ENCODE measurements at regions not wholly inside any gene's neighbourhood (a gene's known extent, or its start where the extent isn't known, plus 50 kb on each side); places are given as distances from the start of the nearest gene placed in this dataset.
"Not testable (repeated sequence)": the region's sequence is repeated elsewhere in the genome, so short reads cannot be mapped to it uniquely, and the experiment has no call there.

DNA sequence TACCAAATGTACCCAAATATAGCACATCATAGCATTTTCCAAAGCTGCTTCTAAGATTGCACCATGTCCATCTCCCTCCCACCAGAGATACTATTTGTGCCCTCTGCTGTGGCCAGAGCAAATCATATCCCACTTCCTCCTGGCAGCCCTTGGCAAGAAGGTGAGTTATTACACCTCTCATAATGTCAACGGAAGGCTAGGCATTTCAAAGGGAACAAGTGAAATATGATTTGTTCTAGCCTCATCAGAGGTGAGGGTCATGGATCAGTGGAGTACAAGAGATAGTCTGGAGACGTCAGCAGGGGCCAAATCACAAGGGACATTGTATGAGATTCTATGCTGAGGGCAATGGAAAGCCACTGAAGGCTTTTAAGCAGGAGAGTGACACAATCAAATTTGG, 90.2 kb upstream of the BCAR3 start:
- no peak for DNase-seq

DNA sequence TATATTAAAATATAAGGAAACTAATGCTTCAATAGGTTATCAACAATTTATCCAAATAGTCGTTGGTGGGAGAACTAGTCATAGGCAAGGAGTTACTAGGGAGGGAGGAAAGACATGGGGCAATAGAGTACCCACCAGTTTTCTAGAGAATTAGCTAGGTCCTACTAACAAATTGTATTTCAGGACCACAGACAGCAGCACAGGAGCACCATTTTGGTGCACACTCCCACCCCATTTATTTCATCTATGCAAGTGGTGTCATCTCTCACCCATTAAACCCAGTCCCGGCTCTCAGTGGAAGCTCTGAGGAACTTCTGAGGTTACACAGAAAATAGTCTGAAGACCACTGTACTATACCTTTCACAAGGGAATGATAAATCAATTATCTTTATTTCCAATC, 89.0 kb upstream of the BCAR3 start:
- DNase-seq = no peak

DNA sequence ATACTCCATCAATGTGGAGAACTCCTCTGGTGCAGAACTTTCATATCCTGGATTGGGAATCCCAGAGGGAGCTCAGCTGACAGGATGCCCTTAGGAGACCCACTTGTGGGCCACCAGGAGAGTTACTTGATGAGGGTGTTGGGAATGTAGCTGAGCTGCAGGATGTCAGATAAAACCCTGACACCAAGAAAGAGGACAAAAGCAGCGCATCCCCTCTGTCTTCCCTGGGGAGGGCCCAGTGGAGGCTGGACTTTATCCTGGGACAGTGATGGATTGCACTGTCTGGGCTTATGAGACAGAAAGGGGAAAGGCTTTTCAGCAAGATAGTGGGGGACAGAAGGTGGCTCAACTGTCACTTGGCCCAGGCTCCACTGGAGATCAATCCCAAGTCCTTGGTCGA, 88.1 kb upstream of the BCAR3 start:
- DNase-seq = peak; percentile 23

DNA sequence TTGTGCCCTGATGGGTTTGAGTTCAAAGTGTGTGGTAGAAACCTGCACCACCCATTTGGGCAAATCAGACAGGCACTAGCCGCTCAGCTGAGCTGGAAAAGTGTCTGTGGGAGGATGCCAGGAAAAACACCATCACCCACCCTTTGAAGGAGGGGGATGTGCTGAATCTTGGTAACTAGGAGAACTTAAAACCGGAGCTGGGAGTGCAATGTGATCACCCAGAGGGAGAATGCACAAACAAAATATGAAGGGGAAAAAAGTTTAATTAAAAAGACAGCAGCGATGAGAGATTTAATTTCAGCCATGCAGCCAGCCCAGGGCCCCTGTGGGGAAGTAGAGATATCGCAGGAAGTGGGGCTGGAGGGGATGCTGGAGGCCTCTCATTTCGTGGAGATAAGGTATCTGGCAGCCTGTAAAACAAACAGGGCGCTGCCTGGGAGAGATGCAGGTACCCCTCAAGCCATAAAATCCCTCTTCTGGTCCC, 86.8 kb upstream of the BCAR3 start:
- no peak for DNase-seq

DNA sequence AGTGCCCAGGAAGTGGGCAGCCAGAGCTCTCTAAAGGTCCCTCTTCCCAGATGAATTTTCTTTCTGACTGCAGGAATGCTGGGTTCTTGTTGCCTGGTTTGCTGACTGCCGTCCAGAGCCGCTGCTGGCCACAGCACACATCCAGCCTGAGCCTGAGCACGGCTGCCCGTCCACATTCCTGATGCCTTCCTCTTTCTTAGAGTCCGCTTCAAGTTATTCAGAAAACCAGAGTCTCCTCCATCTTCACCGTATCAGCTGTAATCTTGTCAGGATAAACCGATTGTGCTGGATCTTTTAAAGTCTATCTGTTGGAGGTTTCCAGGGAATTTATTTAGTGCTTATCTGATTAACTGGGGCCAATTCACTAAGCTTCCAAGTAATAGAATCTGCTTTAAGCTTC, 84.8 kb upstream of the BCAR3 start:
- peak; percentile 96 for DNase-seq

DNA sequence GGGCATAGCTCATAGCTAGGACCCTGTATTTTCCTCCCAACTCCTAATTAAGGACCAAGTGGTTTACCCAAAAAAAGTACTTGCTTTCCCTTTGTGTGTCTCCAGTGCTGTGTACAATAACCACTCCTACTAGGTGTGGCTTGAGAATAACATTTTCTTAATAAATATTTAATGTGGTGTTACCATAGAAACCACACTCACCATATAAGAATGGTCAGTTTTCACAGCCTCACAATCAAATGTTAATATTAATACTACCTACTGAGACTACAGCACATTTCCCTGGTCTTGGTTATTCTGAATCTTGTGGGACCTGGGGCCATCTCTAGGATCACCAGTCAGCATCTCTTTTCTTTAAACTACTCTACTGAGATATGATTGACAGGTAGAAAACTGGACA, 83.5 kb upstream of the BCAR3 start:
- DNase-seq = no peak

DNA sequence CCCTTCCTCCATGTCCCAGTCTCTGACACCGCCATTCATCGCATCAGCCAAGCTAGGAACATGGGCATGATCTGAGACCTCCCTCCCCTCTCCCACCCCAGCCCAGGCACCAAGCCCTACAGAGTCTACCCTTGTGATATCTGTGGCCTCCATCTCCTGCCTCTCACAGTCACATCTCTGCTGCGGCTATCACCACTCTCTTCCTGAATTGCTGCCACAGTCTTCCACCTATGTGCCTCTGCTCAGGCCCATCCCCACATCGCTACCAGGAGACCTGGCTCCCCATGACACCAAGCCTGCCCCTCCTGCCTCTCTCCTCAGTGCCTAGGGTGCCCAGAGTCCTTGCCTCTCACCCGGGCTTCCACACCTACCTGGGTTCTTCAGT, 82.7 kb upstream of the BCAR3 start:
- DNase-seq = no peak

DNA sequence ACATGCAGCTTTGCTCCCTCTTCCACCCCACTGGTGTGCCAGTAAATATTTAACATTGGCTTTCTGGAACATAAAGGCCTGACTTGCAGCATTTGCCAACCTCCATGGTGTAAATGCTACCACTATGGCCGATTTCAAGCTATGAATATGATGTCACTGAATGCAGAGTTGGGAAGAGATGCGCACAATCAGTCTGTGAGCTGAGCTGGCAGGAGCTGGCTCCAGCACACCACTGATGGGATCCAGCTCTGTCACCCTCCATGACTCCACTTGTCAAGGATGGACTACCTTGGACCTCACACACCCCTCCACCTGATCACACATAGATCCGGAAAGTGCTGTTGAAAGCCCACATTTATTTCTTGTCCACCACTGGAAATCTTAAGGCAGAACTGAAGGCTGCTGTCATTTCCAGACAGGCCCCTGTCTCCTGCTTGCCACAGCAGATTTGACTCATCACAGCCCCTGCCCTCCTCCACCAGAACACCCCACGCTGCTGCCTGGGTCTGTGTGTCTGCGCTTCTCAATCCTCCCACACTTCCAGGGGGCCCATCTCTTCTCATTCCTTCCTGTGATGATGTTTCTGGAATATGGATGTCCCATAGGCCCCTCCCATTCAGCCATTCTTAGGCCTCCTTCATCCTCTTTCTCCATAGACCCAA, 82.2 kb upstream of the BCAR3 start:
- DNase-seq = no peak

DNA sequence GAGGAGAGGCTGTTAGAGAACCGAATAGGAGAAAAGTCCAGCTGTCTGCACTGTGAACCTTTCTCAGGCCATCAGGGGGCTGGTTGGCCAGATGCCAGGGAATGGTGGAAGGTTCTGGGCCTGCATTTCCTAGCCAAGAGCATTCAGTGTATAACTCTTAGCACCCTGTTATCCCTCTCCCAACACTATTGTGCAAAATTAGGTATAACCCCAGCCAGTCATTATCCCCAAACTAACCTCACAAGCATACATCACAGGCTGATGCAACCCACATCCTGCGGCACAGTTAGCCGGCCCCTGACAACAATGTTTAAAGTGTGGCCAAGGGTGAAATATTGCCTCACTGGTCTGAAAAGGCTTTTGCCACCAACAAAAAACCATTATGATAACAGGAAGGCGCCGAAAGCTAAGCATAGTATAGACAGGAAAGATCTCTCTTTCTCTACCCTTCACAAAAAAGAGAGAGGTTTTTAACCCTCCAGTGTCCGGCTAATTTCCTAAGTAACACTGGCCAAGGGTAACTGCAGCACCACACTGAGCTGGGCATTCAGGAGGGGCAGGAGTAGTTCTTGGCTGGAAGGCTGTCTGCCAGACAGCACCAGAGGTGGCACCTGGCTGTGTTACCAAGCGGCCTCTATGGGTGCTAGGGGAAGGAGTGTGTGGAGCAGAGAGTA, 77.3 kb upstream of the BCAR3 start:
- DNase-seq = no peak

DNA sequence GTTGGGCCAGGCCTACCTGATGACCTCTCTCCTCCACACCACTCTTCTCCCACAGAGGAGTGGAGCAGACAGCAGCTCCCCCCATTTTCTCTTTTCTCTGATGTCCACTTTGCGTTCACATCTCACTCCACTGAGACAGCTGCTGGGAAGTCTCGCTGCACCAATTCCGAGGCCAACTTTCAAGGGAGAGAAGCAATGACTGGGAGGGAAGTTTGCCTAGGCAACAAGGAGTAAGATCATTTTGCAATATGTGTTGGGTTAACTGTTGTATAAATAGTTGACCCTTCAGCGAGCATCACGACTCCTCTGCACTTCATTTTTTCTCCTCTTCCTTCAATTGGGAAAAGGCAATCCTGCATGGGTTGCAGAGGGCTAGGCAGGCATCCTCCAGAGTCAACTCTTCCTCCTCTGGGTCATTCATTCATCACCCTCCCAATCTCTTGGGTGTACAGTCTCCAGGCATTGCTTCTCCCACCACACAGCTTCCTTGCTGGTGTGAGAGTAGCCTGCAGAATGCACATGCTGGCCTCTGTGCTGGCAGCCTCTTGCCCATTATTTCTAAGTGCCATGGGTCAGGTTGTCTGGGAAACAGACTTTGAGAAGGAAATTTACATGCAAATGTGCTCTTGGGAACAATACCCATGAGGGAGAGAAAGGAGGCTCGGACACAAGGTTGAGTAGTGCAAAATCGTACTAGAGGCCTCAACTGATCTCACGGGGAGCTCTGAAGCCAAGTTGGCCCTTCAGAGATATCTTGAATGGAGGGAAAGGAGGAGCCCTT, 75.8 kb upstream of the BCAR3 start:
- no peak for DNase-seq

DNA sequence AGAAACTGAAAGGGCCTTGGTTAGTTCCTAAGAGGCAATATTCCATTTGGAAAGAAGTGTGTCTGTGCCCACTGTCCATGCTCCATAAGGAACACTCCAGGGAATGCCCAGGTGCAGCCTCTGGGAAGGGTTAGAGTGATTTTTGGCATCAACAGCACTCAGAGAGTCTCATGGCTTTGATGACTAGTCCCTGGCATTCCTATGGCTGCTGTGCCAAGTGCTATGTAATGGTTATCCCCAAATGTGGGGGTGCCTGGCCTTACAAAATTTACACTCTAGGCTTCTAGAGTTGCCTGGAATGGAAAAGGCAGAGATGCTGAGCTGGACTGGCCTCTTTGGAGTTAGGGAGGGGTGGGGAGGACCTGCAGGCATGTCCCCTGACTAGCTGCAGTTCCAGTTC, 75.0 kb upstream of the BCAR3 start:
- DNase-seq = no peak

DNA sequence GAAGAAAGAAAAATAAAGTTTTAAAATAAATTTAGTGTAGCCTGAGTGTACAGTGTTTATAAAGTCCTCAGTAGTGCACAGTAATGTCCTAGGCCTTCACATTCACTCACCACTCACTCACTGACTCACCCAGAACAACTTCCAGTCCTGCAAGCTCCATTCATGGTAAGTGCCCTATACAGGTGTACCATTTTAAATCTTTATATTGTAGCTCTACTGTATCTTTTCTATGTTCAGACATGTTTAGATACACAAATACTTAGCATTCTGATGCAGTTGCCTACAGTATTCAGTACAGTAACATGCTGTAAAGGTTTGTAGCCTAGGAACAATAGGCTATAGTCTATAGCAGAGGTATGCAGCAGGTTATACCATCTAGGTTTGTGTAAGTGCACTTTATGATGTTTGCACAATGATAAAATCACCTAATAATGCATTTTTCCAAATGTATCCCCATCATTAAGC, 73.6 kb upstream of the BCAR3 start:
- DNase-seq = not testable (repeated sequence)

DNA sequence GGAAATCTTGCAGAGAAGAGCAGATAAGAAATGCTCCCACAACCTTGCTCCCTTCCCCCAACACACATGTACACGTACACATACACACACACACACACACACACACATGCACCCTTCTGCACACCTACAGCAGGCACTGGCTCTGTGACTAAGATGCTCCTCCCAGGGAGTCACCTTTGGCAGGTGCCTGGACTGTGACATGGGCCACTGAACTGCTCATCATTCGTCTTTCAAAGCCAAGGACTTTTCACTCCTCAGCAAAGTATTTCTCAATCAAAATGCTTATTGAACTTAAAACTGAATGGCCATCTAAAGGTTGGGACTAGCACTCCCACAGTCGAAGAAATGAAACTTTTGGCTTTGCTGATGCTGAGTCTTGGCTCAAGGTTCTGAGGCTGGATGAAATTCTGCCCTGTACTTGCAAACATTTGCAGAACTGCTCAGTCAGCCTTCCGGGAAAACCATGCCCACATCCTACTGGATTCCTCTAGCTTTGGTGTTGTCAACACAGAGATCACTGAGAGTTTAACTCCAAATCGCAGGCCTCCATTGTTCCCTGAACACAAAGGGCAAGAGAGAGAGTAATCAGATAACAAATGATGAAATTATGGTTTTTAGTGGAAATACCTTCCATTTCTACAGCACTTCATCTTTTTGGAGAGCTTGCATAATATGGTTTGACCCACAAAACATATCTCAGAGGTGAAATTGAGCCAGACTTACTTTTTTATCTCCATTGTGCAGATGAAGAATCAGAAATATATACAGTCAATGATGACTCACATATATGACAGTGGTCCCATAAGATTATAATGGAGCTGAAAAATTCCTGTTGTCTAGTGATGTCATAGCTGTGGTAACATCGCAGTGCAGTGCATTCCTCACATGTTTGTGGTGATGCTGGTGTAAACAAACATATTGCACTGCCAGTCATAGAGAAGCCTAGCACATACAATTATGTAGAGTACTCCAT, 72.4 kb upstream of the BCAR3 start:
- no peak for DNase-seq

DNA sequence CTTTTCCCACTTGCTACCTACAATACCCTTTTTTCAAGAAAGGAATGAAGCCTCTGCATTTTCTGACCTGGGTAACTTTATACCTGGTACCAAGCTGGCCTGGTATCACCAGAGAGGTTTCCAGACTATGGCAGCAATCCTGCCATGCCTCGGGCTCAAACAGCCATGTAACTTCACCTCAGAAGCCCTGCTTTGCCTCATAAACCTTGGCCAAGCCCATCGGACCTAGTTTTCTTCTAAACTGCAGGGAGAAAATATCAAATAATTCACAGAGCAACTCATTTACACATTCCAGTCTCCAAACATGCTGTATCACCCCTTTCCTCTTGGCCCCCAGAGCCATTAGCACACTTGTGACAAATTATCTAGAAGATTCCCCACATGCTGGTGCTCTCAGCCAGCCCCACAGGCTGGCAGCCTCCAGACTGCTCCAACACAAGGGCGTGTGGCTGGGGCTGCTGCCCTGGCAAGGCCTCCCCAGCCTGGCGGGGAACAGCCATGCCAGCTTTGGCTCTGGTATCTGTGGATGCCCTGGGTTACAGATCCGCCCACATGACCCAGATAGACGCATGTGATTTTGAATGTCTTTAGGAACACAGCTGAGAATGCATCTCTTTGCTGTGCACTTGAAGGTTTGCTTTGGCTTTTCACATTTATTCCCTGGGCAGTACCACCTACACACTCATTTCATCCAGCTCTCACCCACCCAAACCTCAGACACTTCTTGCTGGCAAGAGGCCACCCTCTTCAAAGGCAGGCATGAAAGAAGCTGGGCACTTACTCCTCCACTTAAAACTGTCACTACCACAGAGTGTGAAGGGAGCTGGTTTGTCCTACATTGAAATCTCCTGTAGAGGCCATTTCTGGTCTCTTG, 70.0 kb upstream of the BCAR3 start:
- no peak for DNase-seq

DNA sequence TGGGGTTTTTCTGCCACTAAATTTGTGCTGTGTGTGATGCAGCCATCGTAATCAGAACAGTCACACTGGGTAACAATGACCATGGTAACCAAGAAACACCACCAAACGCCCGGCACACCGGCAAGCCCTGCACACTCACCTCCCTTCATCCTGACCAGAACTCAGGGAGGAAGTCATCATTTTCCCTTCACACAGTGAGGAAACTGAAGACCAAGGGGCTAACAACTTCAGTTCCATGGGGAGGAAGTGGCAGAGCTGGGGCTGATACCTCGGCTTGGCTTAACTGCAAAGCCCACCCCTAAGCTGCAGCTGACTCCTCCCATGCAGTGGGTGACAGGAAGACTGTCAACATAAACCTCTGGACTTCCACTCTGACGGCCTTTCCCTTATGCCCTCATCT, 69.3 kb upstream of the BCAR3 start:
- peak; percentile 35 for DNase-seq

DNA sequence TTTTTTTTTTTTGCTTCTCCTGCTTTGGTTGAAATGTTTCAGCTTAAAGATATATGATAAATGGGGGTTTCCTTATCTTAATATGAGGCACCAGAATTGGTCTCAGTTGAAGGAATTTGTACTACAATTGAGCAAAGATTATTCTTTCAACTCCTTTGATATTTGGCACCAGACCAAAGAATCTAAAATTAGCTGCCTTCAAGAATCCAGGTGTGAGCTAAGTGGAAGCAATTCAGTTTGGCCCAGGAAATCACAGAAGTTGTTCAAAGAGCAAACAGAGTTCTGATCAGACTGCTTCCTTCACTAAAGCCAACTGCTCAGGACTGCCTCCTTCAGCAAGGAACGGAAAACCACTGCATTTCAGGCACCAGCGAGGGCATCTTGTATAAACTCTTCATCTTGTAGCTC, 68.3 kb upstream of the BCAR3 start:
- DNase-seq = peak; percentile 16

DNA sequence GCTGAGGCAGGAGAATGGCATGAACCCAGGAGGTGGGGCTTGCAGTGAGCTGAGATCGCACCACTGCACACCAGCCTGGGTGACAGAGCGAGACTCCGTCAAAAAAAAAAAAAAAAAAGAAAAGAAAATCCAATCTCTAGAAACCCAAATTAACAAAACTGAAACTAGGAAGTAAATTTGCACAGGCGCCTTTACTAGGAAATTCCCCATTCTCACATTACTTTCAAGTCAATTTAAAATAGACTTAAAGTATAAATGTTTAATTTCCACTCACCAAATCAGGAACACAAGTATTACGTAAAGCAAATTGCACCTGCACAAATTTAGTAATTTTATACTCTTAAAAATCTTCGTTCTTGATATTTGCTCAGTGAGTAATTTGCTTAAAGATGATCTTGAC, 67.8 kb upstream of the BCAR3 start:
- DNase-seq = no peak

DNA sequence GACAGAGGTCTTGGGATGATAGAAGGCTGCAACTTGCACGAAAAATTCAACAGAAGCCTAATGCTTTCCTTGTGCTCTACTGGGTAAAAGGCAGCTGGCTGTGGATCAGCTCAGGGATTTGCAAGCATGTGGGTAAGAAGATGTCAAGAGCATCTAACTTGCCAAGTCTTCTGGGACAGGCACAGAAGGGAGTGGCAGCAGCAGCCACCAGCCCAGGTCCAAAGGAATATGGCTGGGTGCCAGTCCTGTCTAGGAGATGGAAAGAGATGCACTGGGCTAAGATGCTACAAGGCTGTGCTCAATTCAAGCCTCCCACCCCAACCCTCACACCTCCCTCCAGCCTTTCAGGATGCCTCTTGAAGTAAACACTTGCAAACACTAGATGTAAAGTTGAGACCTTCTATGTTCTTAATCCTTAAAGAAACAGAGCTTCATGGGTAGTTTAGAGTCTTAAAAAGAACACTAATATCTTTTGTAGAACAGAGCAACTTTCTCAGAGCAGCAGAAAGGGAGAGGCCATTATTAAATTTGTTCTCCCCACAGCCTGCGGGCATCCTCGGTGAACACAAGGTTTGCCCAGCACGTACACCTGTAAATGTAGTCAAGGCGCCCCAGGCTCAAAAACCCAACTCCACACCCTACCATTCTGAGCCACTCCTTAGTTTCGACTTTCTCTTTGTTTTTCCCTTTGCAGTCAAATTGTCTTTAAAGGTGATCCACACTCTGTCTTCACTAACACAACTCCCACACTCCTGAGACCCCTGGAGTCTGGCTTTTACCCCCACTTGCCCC, 64.6 kb upstream of the BCAR3 start:
- no peak for DNase-seq

DNA sequence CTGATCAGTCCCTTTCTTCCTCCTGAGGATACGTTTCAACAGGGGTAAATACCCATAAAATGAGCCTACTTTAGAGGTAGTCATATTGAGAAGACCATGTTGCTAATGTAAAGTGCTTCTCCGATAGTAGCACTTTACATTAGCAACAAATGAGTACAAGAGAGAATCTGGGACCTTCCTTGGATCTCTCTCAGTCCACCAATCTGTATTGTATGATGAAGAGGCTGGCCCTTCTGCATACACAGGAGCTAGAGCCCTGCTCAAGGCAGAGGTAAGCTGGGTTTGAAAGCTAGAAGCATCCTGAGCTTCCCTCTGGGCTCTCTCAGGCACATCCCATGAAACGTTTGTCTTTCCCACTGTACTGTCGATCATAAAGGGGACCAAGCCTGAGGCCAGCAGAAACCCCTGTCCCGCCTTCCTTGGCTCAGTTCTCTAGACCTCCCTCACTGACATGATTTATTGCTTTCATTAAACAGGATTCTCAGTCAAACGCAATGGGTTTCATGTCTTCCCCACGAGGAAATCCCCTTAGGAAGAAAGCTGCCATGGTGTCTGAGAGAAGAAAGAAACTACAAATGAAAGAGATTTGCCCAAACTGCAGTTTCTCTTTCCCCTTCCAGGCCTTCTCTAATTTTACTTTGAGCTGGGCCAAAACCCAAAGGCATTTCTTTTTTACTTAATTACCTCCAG, 62.8 kb upstream of the BCAR3 start:
- DNase-seq = no peak

DNA sequence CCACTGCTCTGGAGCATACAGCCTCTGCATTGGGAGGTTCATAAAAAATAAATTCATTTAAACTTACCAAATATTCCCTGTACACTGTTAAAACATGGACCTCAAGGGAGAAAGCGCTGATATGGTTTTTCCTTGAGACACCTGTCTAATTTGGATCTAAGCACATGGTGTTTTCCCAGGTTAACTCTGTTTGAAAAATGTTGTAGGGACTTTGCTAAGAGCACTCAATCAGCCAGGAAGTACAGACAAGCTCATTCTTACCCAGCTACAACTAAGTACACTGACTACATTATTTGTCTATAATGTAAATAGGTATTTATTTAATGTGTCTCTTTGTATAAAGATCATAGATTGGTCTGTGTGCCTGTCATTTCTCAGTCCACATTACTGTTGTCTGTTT, 61.8 kb upstream of the BCAR3 start:
- no peak for DNase-seq
